Fibroblast of pulmonary artery (primary cell): ENCODE measurements at regions not wholly inside any gene's neighbourhood (a gene's known extent, or its start where the extent isn't known, plus 50 kb on each side); places are given as distances from the start of the nearest gene placed in this dataset.

Experiments
- DNase-seq: peaks from one replicate; pipeline ENCODE4 v3.0.0-alpha.2; 2010; ENCODE audit warnings: low read depth
- H3K4me3 ChIP-seq: replicated peaks from 2 replicates; pipeline ENCODE4 v1.5.1; 2011; ENCODE audit warnings: low read depth, mild to moderate bottlenecking, control low read depth, low read length, moderate library complexity
- TF ChIP-seq, protein P1 (sequence below): IDR thresholded peaks from 2 replicates; pipeline ENCODE4 v1.5.1; 2011; ENCODE audit warnings: mild to moderate bottlenecking, control low read depth, low read length, inconsistent platforms; ENCODE audit errors: missing control alignments

GRCh38 chr20:6654513-6655252, 112.8 kb upstream of the BMP2 start:
- no peak for DNase-seq
- TF ChIP-seq, protein P1, sequence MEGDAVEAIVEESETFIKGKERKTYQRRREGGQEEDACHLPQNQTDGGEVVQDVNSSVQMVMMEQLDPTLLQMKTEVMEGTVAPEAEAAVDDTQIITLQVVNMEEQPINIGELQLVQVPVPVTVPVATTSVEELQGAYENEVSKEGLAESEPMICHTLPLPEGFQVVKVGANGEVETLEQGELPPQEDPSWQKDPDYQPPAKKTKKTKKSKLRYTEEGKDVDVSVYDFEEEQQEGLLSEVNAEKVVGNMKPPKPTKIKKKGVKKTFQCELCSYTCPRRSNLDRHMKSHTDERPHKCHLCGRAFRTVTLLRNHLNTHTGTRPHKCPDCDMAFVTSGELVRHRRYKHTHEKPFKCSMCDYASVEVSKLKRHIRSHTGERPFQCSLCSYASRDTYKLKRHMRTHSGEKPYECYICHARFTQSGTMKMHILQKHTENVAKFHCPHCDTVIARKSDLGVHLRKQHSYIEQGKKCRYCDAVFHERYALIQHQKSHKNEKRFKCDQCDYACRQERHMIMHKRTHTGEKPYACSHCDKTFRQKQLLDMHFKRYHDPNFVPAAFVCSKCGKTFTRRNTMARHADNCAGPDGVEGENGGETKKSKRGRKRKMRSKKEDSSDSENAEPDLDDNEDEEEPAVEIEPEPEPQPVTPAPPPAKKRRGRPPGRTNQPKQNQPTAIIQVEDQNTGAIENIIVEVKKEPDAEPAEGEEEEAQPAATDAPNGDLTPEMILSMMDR, result no peak
- H3K4me3 ChIP-seq, result no peak overlapping the region

DNA sequence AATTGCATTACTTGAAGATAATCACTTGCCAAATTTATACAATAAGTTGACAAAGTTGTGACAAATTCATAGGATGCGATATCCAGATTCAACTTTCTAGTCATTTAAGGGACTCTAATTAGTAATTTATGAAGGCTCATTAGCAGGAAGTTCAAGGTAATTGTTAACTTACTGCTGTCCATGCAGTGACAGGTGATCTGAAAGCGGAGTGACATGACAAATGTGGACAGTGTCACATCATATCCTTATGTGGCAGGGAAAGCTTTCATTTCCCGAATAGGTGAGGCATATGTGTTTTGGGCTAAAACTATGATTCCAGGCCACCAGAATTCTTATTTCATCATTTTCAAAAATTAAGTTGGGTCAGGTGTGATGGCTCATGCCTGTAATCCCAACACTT, 115.9 kb upstream of the BMP2 start:
- no peak for DNase-seq
- no peak overlapping the region for H3K4me3 ChIP-seq
- TF ChIP-seq, protein P1, result no peak

- peak; percentile 19 for DNase-seq
- TF ChIP-seq, protein P1, result no peak
- H3K4me3 ChIP-seq, result no peak overlapping the region
These were observed 116.5 kb upstream of the BMP2 start for GRCh38 chr20:6651016-6651415.

GRCh38 chr20:6646021-6646636, 121.4 kb upstream of the BMP2 start:
- no peak for DNase-seq
- TF ChIP-seq, protein P1, result no peak
- H3K4me3 ChIP-seq, result no peak overlapping the region

DNA sequence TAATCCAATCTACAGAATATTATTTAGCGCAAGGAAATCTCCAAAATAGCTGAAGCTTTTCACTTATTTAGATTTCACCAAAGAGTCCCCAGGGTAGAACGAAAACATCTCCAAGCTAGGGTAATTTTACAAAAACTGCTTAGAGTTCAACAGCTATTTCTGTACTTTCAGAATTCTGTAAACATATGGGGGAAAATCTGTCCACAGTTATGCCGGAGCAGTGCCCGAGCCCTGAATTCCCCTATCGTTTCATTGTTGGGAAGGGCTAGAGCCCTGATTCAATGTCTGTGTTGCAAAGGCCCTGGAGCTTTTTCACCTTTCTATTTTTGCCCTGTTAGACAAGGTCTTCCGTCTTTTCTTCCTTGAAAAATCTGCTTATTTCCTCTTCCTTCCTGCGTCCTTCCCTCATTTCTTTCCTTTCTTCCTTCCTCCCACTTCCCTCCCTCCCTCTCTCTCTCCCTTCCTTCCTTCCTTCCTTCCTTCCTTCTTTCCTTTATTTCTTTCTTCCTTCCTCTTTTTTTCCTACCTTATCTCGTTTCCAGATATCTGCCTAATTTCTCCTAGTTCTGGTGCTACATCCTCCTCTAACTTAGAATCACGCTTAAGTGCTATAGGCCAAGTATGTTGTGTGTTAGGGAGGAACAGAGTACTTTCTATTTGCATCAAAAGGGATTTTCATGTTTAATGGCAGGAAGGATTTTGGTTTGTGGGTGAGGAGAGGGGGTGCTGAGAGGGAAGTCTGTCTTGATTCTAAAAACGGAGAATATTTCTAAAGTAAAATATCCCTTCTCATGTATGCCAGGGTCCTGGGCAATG, 122.5 kb upstream of the BMP2 start:
- DNase-seq, result no peak
- TF ChIP-seq, protein P1, result no peak
- no peak overlapping the region for H3K4me3 ChIP-seq

- H3K4me3 ChIP-seq, result no peak overlapping the region
- no peak for DNase-seq
- TF ChIP-seq, protein P1, result no peak
These were observed 126.5 kb upstream of the BMP2 start for GRCh38 chr20:6641012-6641411.
